H54 (cell line): ENCODE measurements at regions not wholly inside any gene's neighbourhood (a gene's known extent, or its start where the extent isn't known, plus 50 kb on each side); places are given as distances from the start of the nearest gene placed in this dataset.
A peak's percentile ranks its signal among the peaks of the same experiment; 100 is the strongest.
"Not testable (repeated sequence)": the region's sequence is repeated elsewhere in the genome, so short reads cannot be mapped to it uniquely, and the experiment has no call there.

ENCODE experiments used
- DNase-seq: peaks from one replicate; pipeline ENCODE4 v3.0.0; 2011; ENCODE audit warnings: low spot score, mixed read lengths; ENCODE audit not compliant: insufficient read length
- FAIRE-seq: peaks from 3 replicates; lab custom pipeline; 2011; peaks lifted over from hg19 to GRCh38; lab: Jason Lieb, UNC
- POLR2A ChIP-seq: IDR thresholded peaks from 2 replicates; pipeline ENCODE4 v1.6.1; 2011; ENCODE audit warnings: low read depth, mild to moderate bottlenecking, low read length

GRCh38 chr4:91653067-91653466, 650.7 kb upstream of the GRID2 start:
- FAIRE-seq (no peak), DNase-seq (no peak)
- TF ChIP-seq POLR2A, result no peak

GRCh38 chr4:91681091-91681490, 622.7 kb upstream of the GRID2 start:
- FAIRE-seq (no peak), DNase-seq (no peak)
- TF ChIP-seq POLR2A, result no peak

- FAIRE-seq, result no peak
- no peak for TF ChIP-seq POLR2A
- no peak for DNase-seq
Observed at GRCh38 chr4:91681544-91681943, 622.2 kb upstream of the GRID2 start.

GRCh38 chr4:91684955-91685354, 618.8 kb upstream of the GRID2 start:
- DNase-seq (no peak), FAIRE-seq (no peak)
- no peak for TF ChIP-seq POLR2A

GRCh38 chr4:91688413-91688812, 615.4 kb upstream of the GRID2 start:
- TF ChIP-seq POLR2A, result no peak
- no peak for DNase-seq
- FAIRE-seq, result no peak

GRCh38 chr4:91699691-91700090, 604.1 kb upstream of the GRID2 start:
- DNase-seq, FAIRE-seq: not testable (repeated sequence)

GRCh38 chr4:91729851-91730250, 573.9 kb upstream of the GRID2 start:
- FAIRE-seq, result no peak
- no peak for TF ChIP-seq POLR2A
- DNase-seq, result no peak

- TF ChIP-seq POLR2A, result no peak
- FAIRE-seq, result no peak
- DNase-seq, result no peak
Observed at GRCh38 chr4:91734682-91735081, 569.1 kb upstream of the GRID2 start.

GRCh38 chr4:91738831-91739230, 564.9 kb upstream of the GRID2 start:
- not testable (repeated sequence) for DNase-seq, FAIRE-seq

GRCh38 chr4:91746551-91746950, 557.2 kb upstream of the GRID2 start:
- TF ChIP-seq POLR2A, result no peak
- FAIRE-seq, result no peak
- no peak for DNase-seq

- FAIRE-seq (no peak), DNase-seq (no peak)
- no peak for TF ChIP-seq POLR2A
Observed at GRCh38 chr4:91751961-91752360, 551.8 kb upstream of the GRID2 start.

GRCh38 chr4:91754716-91755115, 549.0 kb upstream of the GRID2 start:
- FAIRE-seq, result no peak
- no peak for DNase-seq

GRCh38 chr4:91758487-91758886, 545.3 kb upstream of the GRID2 start:
- TF ChIP-seq POLR2A, result no peak
- DNase-seq, result peak; percentile 0
- FAIRE-seq, result no peak

More at GRCh38 chr4:91754716-91755115, 549.0 kb upstream of the GRID2 start:
- TF ChIP-seq POLR2A, result no peak

- no peak for DNase-seq
- FAIRE-seq, result no peak
- no peak for TF ChIP-seq POLR2A
Observed at GRCh38 chr4:91764085-91764484, 539.7 kb upstream of the GRID2 start.

GRCh38 chr4:91769912-91770311, 533.9 kb upstream of the GRID2 start:
- FAIRE-seq, result no peak
- no peak for TF ChIP-seq POLR2A
- no peak for DNase-seq

GRCh38 chr4:91791631-91792030, 512.1 kb upstream of the GRID2 start:
- not testable (repeated sequence) for FAIRE-seq, DNase-seq
